Esophagus squamous epithelium (tissue), 4 donors: ENCODE measurements at regions not wholly inside any gene's neighbourhood (a gene's known extent, or its start where the extent isn't known, plus 50 kb on each side); places are given as distances from the start of the nearest gene placed in this dataset.

Experiments
- CTCF ChIP-seq, 6 experiments: fragments of 450-650 bp in 4 of 6; fragments of 200-600 bp in 2 of 6; sonication (generic) in 2 of 6; IDR thresholded peaks; one replicate each; pipeline ENCODE4 v1.5.1; 2016 to 2019; ENCODE audit warnings: antibody characterized with exemption in 6 of 6, mild to moderate bottlenecking in 4 of 6, moderate library complexity in 4 of 6
- POLR2A ChIP-seq, 4 donors: fragments of 450-650 bp; IDR thresholded peaks; one replicate each; pipeline ENCODE4 v1.6.1; 2017; ENCODE audit warnings: antibody characterized with exemption in 4 of 4, mild to moderate bottlenecking in 4 of 4, moderate library complexity in 3 of 4

GRCh38 chr1:2949966-2950925 lies 71.0 kb upstream of the ACTRT2 start:
- TF ChIP-seq CTCF (IDR thresholded peaks at IDR 0.05) (no peak), POLR2A (IDR thresholded peaks at IDR 0.05) (no peak)
